HG02973 (cell line): ENCODE measurements at regions not wholly inside any gene's neighbourhood (a gene's known extent, or its start where the extent isn't known, plus 50 kb on each side); places are given as distances from the start of the nearest gene placed in this dataset.

Source experiments
- ATAC-seq: cut with Tn5 transposase; IDR thresholded peaks from one replicate; pipeline ENCODE4 v1.9.1; 2021; ENCODE audit warnings: moderate library complexity; ENCODE audit not compliant: unreplicated experiment

DNA sequence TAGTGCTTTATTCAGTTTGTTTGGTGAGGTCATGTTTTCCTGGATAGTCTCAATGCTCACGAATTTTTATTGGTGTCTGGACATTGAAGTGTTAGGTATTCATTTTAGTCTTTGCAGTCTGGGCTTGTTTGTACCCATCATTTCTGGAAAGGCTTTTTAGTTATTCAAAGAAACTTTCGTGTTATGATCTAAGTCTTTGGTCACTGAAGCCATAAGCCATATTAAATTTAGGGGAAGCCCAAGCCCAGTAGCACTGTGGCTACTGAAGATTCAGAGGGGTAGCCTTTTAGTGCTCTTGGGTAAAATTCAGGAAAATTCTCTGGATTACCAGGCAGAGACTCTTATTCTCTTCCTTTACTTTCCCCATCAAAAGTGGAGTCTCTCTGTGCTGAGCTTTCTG is 56.2 kb upstream of the PEX5L start:
- no peak for ATAC-seq

DNA sequence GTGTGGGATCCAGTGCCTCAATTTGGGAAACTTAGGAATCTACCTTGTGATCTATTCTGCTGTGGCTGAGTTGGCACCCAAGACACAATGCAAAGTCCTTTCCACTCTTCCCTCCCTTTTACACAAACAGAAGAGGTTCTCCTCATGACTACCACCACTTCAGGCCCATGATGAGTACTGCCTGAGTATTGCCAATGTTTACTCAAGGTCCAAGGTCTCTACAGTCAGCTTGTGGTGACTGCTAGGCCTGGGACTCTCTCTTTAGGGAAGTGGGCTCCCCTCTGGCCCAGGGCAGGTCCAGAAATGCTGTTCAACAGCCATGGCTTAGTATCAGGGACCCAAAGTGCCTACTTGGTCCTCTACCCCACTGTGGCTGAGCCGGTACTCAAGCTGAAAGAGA is 56.8 kb upstream of the PEX5L start:
- no peak for ATAC-seq

GRCh38 chr3:180097626-180098025 is 60.9 kb upstream of the PEX5L start:
- ATAC-seq: no peak

DNA sequence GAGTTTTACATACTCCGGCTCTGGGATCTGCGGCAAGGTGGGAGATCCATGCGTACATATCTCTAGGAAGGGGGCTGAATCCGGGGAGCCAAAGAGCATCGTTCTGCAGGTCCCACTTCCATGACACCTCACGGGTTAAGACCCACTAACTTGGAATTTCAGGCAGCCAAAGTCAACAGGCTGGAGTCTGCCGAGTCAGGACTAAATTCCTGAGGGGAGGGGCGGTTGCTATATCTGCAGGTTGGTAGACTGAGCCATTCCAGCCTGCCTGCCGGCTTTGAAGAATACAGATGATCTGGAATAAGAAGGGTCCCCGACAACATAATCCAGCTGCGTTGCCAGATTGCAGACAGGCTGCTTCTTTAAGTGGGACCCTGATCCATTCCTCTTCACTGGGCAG is 65.4 kb upstream of the PEX5L start:
- no peak for ATAC-seq

GRCh38 chr3:180102604-180103003 is 65.9 kb upstream of the PEX5L start:
- no peak for ATAC-seq

- ATAC-seq: no peak
Measured at GRCh38 chr3:180116203-180116602, 79.5 kb upstream of the PEX5L start.

DNA sequence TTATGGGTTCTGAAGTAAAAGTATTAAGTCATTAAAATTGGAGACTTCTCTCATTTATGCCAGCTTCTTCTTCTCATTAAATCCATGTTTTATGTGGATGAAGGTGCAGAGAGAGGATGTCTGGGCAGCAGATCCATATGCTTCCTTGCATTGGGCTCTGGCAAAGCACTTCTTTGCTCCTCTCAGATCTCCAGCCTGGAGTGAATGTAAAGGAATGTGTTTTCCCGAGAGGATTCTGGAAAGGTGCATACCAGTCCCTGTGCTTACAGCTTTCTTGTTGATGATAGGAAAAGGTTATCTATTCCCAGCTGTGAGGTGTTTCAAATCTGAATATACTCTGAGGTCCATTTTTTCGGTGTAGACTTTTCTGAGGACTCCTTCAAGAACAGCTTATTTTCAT is 79.9 kb upstream of the PEX5L start:
- no peak for ATAC-seq

DNA sequence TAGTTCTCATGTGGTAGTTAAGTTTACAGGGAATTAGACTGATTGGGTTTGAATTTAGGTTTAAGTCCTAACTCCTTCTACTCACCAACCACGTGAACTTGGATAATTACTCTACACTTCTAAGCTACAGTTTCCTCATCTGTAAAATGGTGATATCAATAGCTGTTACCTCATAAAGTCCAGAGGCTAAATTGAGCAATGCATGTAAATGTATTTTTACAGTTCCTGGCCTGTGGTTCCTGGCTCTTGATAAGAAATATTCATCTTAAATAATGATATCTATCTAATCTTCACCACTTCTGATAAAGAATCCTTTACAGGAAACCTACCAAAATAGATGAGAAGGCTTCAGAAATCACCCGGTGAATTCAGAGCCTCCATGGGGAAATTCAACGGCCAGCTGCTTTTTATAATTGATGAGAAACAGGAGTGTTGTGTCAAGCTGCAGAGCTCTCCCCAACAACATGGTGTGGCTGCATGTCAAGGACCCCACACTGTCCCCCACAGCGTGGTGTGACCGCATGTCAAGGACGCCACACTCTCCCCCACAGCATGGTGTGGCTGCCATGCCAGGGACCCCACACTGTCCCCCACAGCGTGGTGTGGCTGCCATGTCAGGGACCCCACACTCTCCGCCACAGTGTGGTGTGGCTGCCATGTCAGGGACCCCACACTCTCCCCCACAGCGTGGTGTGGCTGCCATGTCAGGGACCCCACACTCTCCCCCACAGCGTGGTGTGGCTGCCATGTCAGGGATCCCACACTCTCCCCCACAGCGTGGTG is 80.8 kb upstream of the PEX5L start:
- ATAC-seq: no peak

- no peak for ATAC-seq
Measured at GRCh38 chr3:180119567-180119966, 82.8 kb upstream of the PEX5L start.

GRCh38 chr3:180123928-180124327 is 87.2 kb upstream of the PEX5L start:
- ATAC-seq: no peak

- no peak for ATAC-seq
Measured at GRCh38 chr3:180131169-180131568, 94.4 kb upstream of the PEX5L start.

GRCh38 chr3:180135101-180135500 is 98.4 kb upstream of the PEX5L start:
- ATAC-seq: no peak

DNA sequence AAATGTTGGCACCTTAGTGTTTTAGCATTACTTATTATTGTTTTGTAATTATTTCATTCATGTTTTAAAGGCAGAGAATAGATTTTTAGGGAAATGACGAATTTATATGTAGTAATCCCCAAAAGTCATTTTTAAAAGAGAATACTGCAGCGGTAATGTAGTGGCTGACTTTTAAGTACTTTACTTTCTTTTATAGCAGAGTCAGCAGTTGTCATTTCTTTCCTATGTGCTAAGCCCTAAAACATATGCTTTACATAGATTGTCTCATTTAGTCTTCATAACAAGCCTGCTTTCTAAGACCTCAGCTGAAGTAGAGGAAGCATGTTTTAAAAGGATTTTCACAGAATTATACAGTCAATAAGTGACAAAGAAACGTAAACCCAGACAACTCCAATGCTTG is 102.1 kb upstream of the PEX5L start:
- no peak for ATAC-seq

DNA sequence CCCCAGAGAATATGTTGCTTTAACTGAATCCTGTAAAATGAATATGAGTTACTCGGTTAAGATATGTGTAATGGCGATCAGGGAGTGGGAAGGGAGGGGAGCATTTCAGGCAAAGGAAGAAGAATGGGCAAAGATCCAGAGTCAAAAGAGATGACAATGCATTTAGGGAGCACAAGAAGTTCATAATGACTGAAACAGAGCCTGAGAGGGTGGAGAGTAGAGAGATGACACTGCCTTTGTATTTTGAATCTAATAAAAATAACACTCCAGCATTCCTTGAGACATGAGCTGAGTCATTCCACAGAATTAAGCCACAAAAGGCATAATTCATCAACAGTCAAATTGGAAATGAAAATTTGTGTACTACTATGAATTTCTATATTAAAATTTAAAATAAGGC is 105.3 kb upstream of the PEX5L start:
- no peak for ATAC-seq

DNA sequence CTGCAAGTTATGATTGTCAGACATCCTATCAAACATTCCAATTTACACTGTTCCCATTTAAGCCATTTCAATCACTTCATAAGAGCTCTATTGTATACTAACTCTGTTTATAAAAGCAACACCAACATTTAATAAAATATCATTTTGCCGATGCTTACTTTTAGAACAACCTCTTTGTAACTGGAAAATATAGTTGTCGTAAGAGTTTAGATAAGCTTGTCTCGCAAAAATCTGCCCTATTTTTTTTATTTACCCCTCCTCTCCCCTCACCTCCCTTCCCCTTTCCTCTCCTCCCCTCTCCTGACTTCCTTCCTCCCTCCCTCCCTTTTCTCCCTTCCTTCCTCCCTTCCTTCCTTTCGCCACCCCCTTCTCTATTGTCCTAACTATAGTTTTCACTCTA is 105.7 kb upstream of the PEX5L start:
- no peak for ATAC-seq

DNA sequence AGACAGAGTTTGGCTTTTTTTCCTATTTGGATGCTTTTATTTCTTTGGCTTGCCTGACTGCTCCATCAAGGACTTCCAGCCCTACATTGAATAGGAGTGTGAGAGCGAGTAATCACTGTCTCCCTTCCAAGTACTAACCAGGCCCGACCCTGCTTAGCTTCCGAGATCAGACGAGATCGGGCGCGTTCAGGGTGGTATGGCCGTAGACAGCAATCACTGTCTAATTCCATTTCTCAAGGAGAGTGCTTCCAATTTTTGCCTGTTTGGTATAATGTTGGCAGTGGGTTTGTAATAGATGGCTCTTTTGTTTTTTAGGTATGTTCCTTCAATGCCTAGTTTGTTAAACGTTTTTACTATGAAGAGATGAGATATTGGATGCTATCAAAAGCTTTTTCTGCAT is 125.0 kb upstream of the PEX5L start:
- no peak for ATAC-seq

DNA sequence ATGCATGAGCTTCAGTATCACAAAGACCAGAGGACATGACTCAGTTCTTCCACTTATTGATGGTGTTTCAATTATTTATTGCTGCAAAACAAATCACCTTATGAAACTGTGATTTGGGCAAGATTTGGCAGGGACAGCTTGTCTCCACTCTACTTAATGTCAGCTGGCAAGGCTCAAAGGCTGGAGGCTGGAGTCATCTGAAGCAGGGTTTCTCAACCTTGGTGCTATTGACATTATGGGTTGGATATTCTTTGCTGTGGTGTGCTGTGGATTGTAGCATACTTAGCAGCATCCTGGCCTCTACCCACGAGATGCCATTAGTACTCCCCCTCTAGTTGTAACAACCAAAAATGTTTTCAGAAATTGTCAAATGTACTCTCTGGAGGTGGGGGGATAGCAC is 138.8 kb upstream of the PEX5L start:
- ATAC-seq: no peak

DNA sequence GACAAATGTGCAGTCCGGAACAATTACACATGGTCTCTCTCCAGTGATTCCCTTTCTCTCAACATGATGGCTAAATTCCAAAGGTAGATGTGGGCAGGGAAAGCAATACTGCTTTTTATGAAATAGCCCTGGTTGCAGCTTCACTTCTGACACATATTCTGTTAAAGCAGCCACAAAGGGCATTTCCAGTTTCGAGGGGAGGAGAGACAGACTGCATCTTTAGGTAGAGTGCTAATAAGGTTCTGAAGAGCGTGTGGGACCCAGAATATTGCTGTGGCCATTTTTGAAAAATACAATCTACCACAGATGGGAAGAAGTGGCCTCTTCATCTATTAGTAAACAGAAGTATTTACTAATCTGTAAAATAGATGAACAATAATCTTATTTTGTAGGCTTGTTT is 139.3 kb upstream of the PEX5L start:
- no peak for ATAC-seq

DNA sequence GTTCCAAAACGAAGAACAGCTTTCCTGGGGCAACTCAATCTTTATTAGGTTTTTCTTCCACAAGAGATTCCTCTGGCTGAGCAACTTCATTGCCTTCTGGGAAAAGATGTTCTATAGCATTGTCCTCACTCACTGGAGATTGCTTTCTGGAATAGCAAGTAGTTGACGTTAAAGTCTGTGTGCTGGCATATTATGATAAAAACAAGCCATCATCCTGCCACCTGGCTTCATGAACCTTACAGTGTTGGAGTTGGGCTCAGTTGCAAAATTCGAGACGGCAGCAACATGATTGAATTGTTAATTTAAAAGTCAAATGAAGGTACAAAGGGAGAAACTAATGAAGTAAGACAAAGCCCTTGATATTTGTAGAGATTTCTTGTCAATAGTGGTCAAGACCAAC is 140.5 kb upstream of the PEX5L start:
- no peak for ATAC-seq

DNA sequence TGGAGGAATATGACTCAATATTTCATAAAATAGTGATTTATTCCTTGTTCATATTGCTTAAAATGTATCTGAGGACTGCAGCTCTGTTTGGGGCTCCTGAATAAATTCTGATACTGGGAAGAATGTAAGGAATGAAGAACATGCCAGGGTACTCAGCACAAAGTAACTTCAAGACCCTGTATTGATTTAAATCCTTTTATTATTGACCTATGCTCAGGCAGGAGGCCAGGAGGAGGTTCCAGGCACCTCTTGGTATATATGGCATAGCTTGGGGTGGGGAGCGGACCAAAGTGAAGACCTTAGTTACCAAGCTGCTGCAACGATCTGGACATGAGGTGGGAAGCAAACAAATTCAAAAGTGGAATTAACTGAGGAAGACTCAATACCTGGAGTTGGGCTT is 142.8 kb upstream of the PEX5L start:
- no peak for ATAC-seq

GRCh38 chr3:180180795-180181194 is 144.1 kb upstream of the PEX5L start:
- no peak for ATAC-seq

GRCh38 chr3:180181387-180181786 is 144.7 kb upstream of the PEX5L start:
- ATAC-seq: no peak

DNA sequence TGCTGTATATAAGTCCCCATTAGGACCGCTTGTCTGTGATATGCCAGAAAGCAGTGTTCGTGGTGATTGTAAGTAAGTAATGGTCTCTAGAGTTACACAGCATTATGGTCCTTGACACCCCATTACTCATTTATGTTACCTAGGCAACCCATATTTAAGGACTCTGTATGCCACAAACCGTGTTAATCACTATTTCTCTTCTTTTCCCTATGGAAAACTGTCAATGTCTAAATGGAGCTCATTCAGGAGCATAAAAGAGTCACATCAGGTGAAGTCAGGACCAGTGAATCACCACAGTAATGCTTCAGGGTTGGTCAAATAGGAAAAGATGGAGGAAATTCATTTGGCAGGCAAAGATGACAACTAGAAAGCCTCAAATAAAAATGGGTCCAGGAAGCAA is 146.6 kb upstream of the PEX5L start:
- ATAC-seq: no peak
